GM12878 (cell line): ENCODE measurements at regions not wholly inside any gene's neighbourhood (a gene's known extent, or its start where the extent isn't known, plus 50 kb on each side); places are given as distances from the start of the nearest gene placed in this dataset.

Source experiments
- ATF7 ChIP-seq: fragments of 450-650 bp; IDR thresholded peaks from 2 replicates; pipeline ENCODE4 v1.6.1; 2016; ENCODE audit warnings: low read depth, mild to moderate bottlenecking
- CREB1 ChIP-seq: IDR thresholded peaks from 2 replicates; pipeline ENCODE4 v1.6.1; 2012; ENCODE audit warnings: low read depth, mild to moderate bottlenecking, inconsistent platforms
- CTCF ChIP-seq, 3 experiments: IDR thresholded peaks in 2 of 3; conservative IDR thresholded peaks in 1 of 3; 2 replicates each; pipeline ENCODE4 v1.5.1; 2011; ENCODE audit warnings: low read depth in 3 of 3, low read length in 3 of 3, mild to moderate bottlenecking in 3 of 3, control low read depth in 2 of 3, moderate library complexity in 2 of 3, inconsistent platforms in 1 of 3, mixed read lengths in 1 of 3; ENCODE audit not compliant: control insufficient read depth in 2 of 3, insufficient read depth in 1 of 3; ENCODE audit errors: extremely low read depth in 1 of 3
- JUND ChIP-seq: IDR thresholded peaks from 2 replicates; pipeline ENCODE4 v1.6.1; 2012; ENCODE audit warnings: low read depth, mild to moderate bottlenecking, low read length, improper control_type of control experiment, moderate library complexity
- NBN ChIP-seq: fragments of 450-650 bp; IDR thresholded peaks from 2 replicates; pipeline ENCODE4 v1.6.1; 2016
- POLR2A ChIP-seq: IDR thresholded peaks from 2 replicates; pipeline ENCODE4 v1.6.1; 2011; ENCODE audit warnings: low read depth, mild to moderate bottlenecking, low read length
- POLR2AphosphoS5 ChIP-seq: IDR thresholded peaks from 2 replicates; pipeline ENCODE4 v1.6.1; 2011; ENCODE audit warnings: mild to moderate bottlenecking, low read length, inconsistent platforms
- SIN3A ChIP-seq: IDR thresholded peaks from 2 replicates; pipeline ENCODE4 v1.6.1; 2012; ENCODE audit warnings: low read depth, low read length, improper control_type of control experiment
- ZNF24 ChIP-seq: fragments of 450-650 bp; IDR thresholded peaks from 2 replicates; pipeline ENCODE4 v1.6.1; 2017; ENCODE audit warnings: antibody characterized with exemption, mild to moderate bottlenecking

DNA sequence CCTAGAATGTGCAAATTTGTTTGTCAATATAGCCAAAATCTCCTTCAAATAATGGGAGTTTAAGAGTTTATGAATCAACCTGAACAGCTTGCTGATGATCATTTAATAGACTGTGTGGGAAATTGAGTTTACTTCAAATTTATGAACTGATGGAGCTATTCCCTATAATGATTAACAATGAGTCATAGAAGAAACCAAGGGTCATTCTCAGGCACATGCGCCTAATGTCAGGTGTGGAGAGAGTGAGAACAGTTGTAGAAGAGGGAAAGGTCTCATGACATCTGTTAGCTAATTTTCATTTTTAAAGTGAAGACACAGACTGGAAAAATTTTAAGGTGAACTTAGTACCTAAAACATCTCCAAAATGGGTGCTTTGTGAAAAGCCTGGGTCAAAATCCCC, 191.8 kb downstream of the BMP4 start:
- TF ChIP-seq POLR2A: no peak
- no peak for TF ChIP-seq JUND
- TF ChIP-seq SIN3A: no peak
- no peak for TF ChIP-seq POLR2AphosphoS5
- TF ChIP-seq CTCF (IDR thresholded peaks at IDR 0.05 in 2 of 3, conservative IDR thresholded peaks at IDR 0.05 in 1 of 3; ENCODE audit: control insufficient read depth in 2 of 3, extremely low read depth in 1 of 3, insufficient read depth in 1 of 3, low read depth in 3 of 3, low read length in 3 of 3): no peak
- no peak for TF ChIP-seq ZNF24
- TF ChIP-seq CREB1: no peak
- no peak for TF ChIP-seq NBN
- TF ChIP-seq ATF7: no peak
